NCI-H1048 (cell line): ENCODE measurements at regions not wholly inside any gene's neighbourhood (a gene's known extent, or its start where the extent isn't known, plus 50 kb on each side); places are given as distances from the start of the nearest gene placed in this dataset.
"Not testable (repeated sequence)": the region's sequence is repeated elsewhere in the genome, so short reads cannot be mapped to it uniquely, and the experiment has no call there.

Experiments used
- DNase-seq: peaks from one replicate; lab custom pipeline; 2025; lab: John Stamatoyannopoulos, UW

- no peak for DNase-seq
Measured at GRCh38 chr6:76771059-76771634, 692.1 kb downstream of the HTR1B start.

GRCh38 chr6:76770281-76770680 lies 693.0 kb downstream of the HTR1B start:
- no peak for DNase-seq

- DNase-seq, result no peak
Measured at GRCh38 chr6:76768556-76768955, 694.7 kb downstream of the HTR1B start.

- DNase-seq, result no peak
Measured at GRCh38 chr6:76764057-76764456, 691.6 kb upstream of the IMPG1 start.

- no peak for DNase-seq
Measured at GRCh38 chr6:76752841-76753240, 680.4 kb upstream of the IMPG1 start.

GRCh38 chr6:76745388-76745787 lies 672.9 kb upstream of the IMPG1 start:
- not testable (repeated sequence) for DNase-seq

- not testable (repeated sequence) for DNase-seq
Measured at GRCh38 chr6:76744151-76744720, 671.8 kb upstream of the IMPG1 start.

GRCh38 chr6:76742919-76743318 lies 670.5 kb upstream of the IMPG1 start:
- DNase-seq, result no peak

GRCh38 chr6:76719449-76719848 lies 647.0 kb upstream of the IMPG1 start:
- no peak for DNase-seq

GRCh38 chr6:76708641-76709331 lies 636.3 kb upstream of the IMPG1 start:
- DNase-seq, result no peak

GRCh38 chr6:76707630-76708029 lies 635.2 kb upstream of the IMPG1 start:
- no peak for DNase-seq

- DNase-seq, result no peak
Measured at GRCh38 chr6:76706631-76707030, 634.2 kb upstream of the IMPG1 start.

- DNase-seq, result no peak
Measured at GRCh38 chr6:76706086-76706485, 633.6 kb upstream of the IMPG1 start.

GRCh38 chr6:76703786-76704185 lies 631.3 kb upstream of the IMPG1 start:
- no peak for DNase-seq

- DNase-seq, result no peak
Measured at GRCh38 chr6:76703285-76703684, 630.8 kb upstream of the IMPG1 start.

GRCh38 chr6:76702187-76702586 lies 629.7 kb upstream of the IMPG1 start:
- no peak for DNase-seq

GRCh38 chr6:76701610-76702009 lies 629.1 kb upstream of the IMPG1 start:
- DNase-seq, result no peak

GRCh38 chr6:76697585-76697984 lies 625.1 kb upstream of the IMPG1 start:
- DNase-seq, result no peak

GRCh38 chr6:76694795-76695194 lies 622.3 kb upstream of the IMPG1 start:
- no peak for DNase-seq

GRCh38 chr6:76684875-76685274 lies 612.4 kb upstream of the IMPG1 start:
- no peak for DNase-seq

GRCh38 chr6:76683985-76684384 lies 611.5 kb upstream of the IMPG1 start:
- no peak for DNase-seq

GRCh38 chr6:76682842-76683241 lies 610.4 kb upstream of the IMPG1 start:
- no peak for DNase-seq

- no peak for DNase-seq
Measured at GRCh38 chr6:76681781-76682180, 609.3 kb upstream of the IMPG1 start.

GRCh38 chr6:76677017-76677416 lies 604.6 kb upstream of the IMPG1 start:
- DNase-seq, result no peak
